ENCODE measurements at regions not wholly inside any gene's neighbourhood (a gene's known extent, or its start where the extent isn't known, plus 50 kb on each side); places are given as distances from the start of the nearest gene placed in this dataset.

- DNase-seq (ENCODE audit: low spot score): no peak
Measured at GRCh38 chr4:96531836-96532235, 691.9 kb downstream of the PDHA2 start.

- DNase-seq (ENCODE audit: low spot score): no peak
Measured at GRCh38 chr4:96543346-96543745, 703.5 kb downstream of the PDHA2 start.

- no peak for DNase-seq (ENCODE audit: low spot score)
Measured at GRCh38 chr4:96558466-96558865, 718.6 kb downstream of the PDHA2 start.

GRCh38 chr4:96566755-96567154, 726.9 kb downstream of the PDHA2 start:
- DNase-seq (ENCODE audit: low spot score): no peak

- no peak for DNase-seq (ENCODE audit: low spot score)
Measured at GRCh38 chr4:96585304-96585703, 745.4 kb downstream of the PDHA2 start.

- no peak for DNase-seq (ENCODE audit: low spot score)
Measured at GRCh38 chr4:96593422-96593821, 753.5 kb downstream of the PDHA2 start.

- DNase-seq (ENCODE audit: low spot score): no peak
Measured at GRCh38 chr4:96598465-96598864, 758.6 kb downstream of the PDHA2 start.

GRCh38 chr4:96599752-96600151, 759.9 kb downstream of the PDHA2 start:
- DNase-seq (ENCODE audit: low spot score): no peak

- DNase-seq (ENCODE audit: low spot score): peak; percentile 47
Measured at GRCh38 chr4:96602661-96603060, 762.8 kb downstream of the PDHA2 start.

- no peak for DNase-seq (ENCODE audit: low spot score)
Measured at GRCh38 chr4:96603641-96604040, 763.7 kb downstream of the PDHA2 start.

- no peak for DNase-seq (ENCODE audit: low spot score)
Measured at GRCh38 chr4:96606451-96606850, 766.6 kb downstream of the PDHA2 start.

GRCh38 chr4:96626023-96626422, 786.1 kb downstream of the PDHA2 start:
- no peak for DNase-seq (ENCODE audit: low spot score)

- DNase-seq (ENCODE audit: low spot score): no peak
Measured at GRCh38 chr4:96630839-96631238, 790.9 kb downstream of the PDHA2 start.

GRCh38 chr4:96637971-96638412, 798.1 kb downstream of the PDHA2 start:
- no peak for DNase-seq (ENCODE audit: low spot score)

- no peak for DNase-seq (ENCODE audit: low spot score)
Measured at GRCh38 chr4:96639932-96640331, 800.0 kb downstream of the PDHA2 start.

GRCh38 chr4:96642490-96642889, 802.6 kb downstream of the PDHA2 start:
- no peak for DNase-seq (ENCODE audit: low spot score)

GRCh38 chr4:96646146-96646545, 806.3 kb downstream of the PDHA2 start:
- DNase-seq (ENCODE audit: low spot score): no peak

GRCh38 chr4:96649536-96649935, 809.6 kb downstream of the PDHA2 start:
- peak; percentile 40 for DNase-seq (ENCODE audit: low spot score)

GRCh38 chr4:96652158-96652557, 812.3 kb downstream of the PDHA2 start:
- DNase-seq (ENCODE audit: low spot score): no peak

- no peak for DNase-seq (ENCODE audit: low spot score)
Measured at GRCh38 chr4:96652821-96653220, 812.9 kb downstream of the PDHA2 start.

GRCh38 chr4:96654045-96654444, 814.2 kb downstream of the PDHA2 start:
- DNase-seq (ENCODE audit: low spot score): no peak

GRCh38 chr4:96670381-96670780, 830.5 kb downstream of the PDHA2 start:
- no peak for DNase-seq (ENCODE audit: low spot score)

- no peak for DNase-seq (ENCODE audit: low spot score)
Measured at GRCh38 chr4:96675416-96675815, 835.5 kb downstream of the PDHA2 start.

- peak; percentile 5 for DNase-seq (ENCODE audit: low spot score)
Measured at GRCh38 chr4:96675896-96676295, 836.0 kb downstream of the PDHA2 start.
